OCI-LY1 (cell line): ENCODE measurements at regions not wholly inside any gene's neighbourhood (a gene's known extent, or its start where the extent isn't known, plus 50 kb on each side); places are given as distances from the start of the nearest gene placed in this dataset.

Experiments used
- H2AFZ ChIP-seq: fragments of 200-600 bp; sonication (generic), shearing (Covaris generic); 2 replicates; pipeline ENCODE4 v1.6.0; 2014; ENCODE audit warnings: antibody characterized with exemption, mild to moderate bottlenecking, low read length
- H3F3A ChIP-seq: fragments of 200-600 bp; sonication (generic), shearing (Covaris generic); 2 replicates; pipeline ENCODE4 v1.6.0; 2014; ENCODE audit warnings: mild to moderate bottlenecking, antibody characterized with exemption, low read length, moderate library complexity; ENCODE audit not compliant: insufficient read depth
- H3K27ac ChIP-seq: fragments of 200-600 bp; sonication (generic); 2 replicates; pipeline ENCODE4 v1.5.1; 2014; ENCODE audit warnings: low read length, mixed run types, mild to moderate bottlenecking, low read depth; ENCODE audit not compliant: poor library complexity, severe bottlenecking
- H3K27me3 ChIP-seq: fragments of 200-600 bp; sonication (generic); 2 replicates; pipeline ENCODE4 v1.6.0; 2014; ENCODE audit warnings: antibody characterized with exemption, mild to moderate bottlenecking, low read length, moderate library complexity; ENCODE audit not compliant: insufficient read depth
- H3K36me3 ChIP-seq: fragments of 200-600 bp; sonication (generic); 2 replicates; pipeline ENCODE4 v1.6.1; 2014; ENCODE audit warnings: mild to moderate bottlenecking, antibody characterized with exemption, low read length, moderate library complexity, mixed read lengths; ENCODE audit not compliant: insufficient read depth
- H3K4me1 ChIP-seq: fragments of 200-600 bp; sonication (generic); 2 replicates; pipeline ENCODE4 v1.5.1; 2014; ENCODE audit warnings: mild to moderate bottlenecking, low read length, moderate library complexity; ENCODE audit not compliant: insufficient read depth, severe bottlenecking
- H3K4me2 ChIP-seq: fragments of 200-600 bp; sonication (generic), shearing (Covaris generic); 2 replicates; pipeline ENCODE4 v1.6.1; 2014; ENCODE audit warnings: low read length
- H3K4me3 ChIP-seq: fragments of 200-600 bp; sonication (generic); 2 replicates; pipeline ENCODE4 v1.5.1; 2014; ENCODE audit warnings: low read length, low read depth, mild to moderate bottlenecking, mixed read lengths; ENCODE audit not compliant: poor library complexity, severe bottlenecking
- H3K79me2 ChIP-seq: fragments of 200-600 bp; shearing (Covaris generic); 2 replicates; pipeline ENCODE4 v1.6.1; 2016; ENCODE audit warnings: mixed run types, low read length, mixed read lengths; ENCODE audit not compliant: insufficient read depth
- H3K9ac ChIP-seq: fragments of 200-600 bp; sonication (generic), shearing (Covaris generic); 2 replicates; pipeline ENCODE4 v1.6.1; 2014; ENCODE audit warnings: mild to moderate bottlenecking, low read length, mixed read lengths
- H3K9me2 ChIP-seq: fragments of 200-600 bp; sonication (generic), shearing (Covaris generic); 2 replicates; pipeline ENCODE4 v1.6.1; 2014; ENCODE audit warnings: low read depth, mild to moderate bottlenecking, low read length, mixed read lengths
- H3K9me3 ChIP-seq: fragments of 200-600 bp; shearing (Covaris generic); 2 replicates; pipeline ENCODE4 v1.6.1; 2014; ENCODE audit warnings: low read length, mixed read lengths
- H4K20me1 ChIP-seq: fragments of 200-600 bp; sonication (generic), shearing (Covaris generic); 2 replicates; pipeline ENCODE4 v1.6.0; 2016; ENCODE audit warnings: mild to moderate bottlenecking, low read length; ENCODE audit not compliant: insufficient read depth
- CTCF ChIP-seq: fragments of 200-600 bp; sonication (generic), shearing (Covaris generic); IDR thresholded peaks from 2 replicates; pipeline ENCODE4 v1.5.1; 2017; ENCODE audit warnings: mild to moderate bottlenecking, antibody characterized with exemption, low read length, moderate library complexity, mixed read lengths
- EZH2 ChIP-seq: fragments of 200-600 bp; sonication (generic), shearing (Covaris generic); IDR thresholded peaks from 2 replicates; pipeline ENCODE4 v1.8.0; 2017; ENCODE audit warnings: borderline replicate concordance, mixed run types, mild to moderate bottlenecking, antibody characterized with exemption, low read length, moderate library complexity, mixed read lengths

- H3K4me1 ChIP-seq = no peaks in the 10 kb centered on the region
- no peaks in the 10 kb centered on the region for H3K79me2 ChIP-seq
- H3K27ac ChIP-seq = no peak overlapping the region
- no peaks in the 10 kb centered on the region for H3K36me3 ChIP-seq
- H3K9me2 ChIP-seq = no peaks in the 10 kb centered on the region
- H2AFZ ChIP-seq = no peak overlapping the region
- no peaks in the 10 kb centered on the region for H3F3A ChIP-seq
- H3K9me3 ChIP-seq = no peaks in the 10 kb centered on the region
- TF ChIP-seq EZH2 (no peak), CTCF (no peak)
- no peaks in the 10 kb centered on the region for H3K27me3 ChIP-seq
- H4K20me1 ChIP-seq = no peaks in the 10 kb centered on the region
- H3K4me3 ChIP-seq = no peak overlapping the region
- no peak overlapping the region for H3K9ac ChIP-seq
- no peak overlapping the region for H3K4me2 ChIP-seq
Observed at GRCh38 chr4:23125118-23125517, 432.4 kb downstream of the GBA3 start.

- Histone ChIP-seq H3K79me2 (no peaks in the 10 kb centered on the region), H2AFZ (no peak overlapping the region), H4K20me1 (no peaks in the 10 kb centered on the region), H3K9me2 (no peaks in the 10 kb centered on the region), H3F3A (no peaks in the 10 kb centered on the region), H3K9ac (no peak overlapping the region), H3K9me3 (no peaks in the 10 kb centered on the region), H3K4me1 (no peaks in the 10 kb centered on the region), H3K36me3 (no peaks in the 10 kb centered on the region), H3K27ac (no peak overlapping the region), H3K27me3 (no peaks in the 10 kb centered on the region), H3K4me2 (no peak overlapping the region), H3K4me3 (no peak overlapping the region)
- TF ChIP-seq CTCF (no peak), EZH2 (no peak)
Observed at GRCh38 chr4:23122666-23123400, 430.1 kb downstream of the GBA3 start.

DNA sequence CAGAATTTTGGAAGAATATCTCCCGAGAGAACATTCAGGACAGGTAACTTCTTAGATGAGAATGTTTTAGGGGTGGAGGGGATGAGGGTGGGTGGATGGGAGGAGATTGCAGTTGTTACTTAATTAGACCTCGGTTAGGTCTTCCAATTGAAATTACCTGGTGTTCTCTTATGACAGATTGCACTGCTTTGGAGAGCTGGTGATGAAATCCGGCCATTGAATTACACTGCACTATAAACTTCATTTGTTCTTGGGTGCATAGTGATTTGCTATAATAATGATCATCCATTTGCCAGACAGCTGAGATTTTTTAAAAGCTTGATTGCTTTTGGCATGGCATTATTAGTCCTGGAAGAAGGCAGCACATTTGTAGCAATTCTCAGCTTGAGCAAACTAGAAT, 427.6 kb downstream of the GBA3 start:
- no peak overlapping the region for H3K9ac ChIP-seq
- H3K4me3 ChIP-seq = no peak overlapping the region
- no peak overlapping the region for H2AFZ ChIP-seq
- no peak for TF ChIP-seq CTCF
- no peak for TF ChIP-seq EZH2
- H3F3A ChIP-seq = no peaks in the 10 kb centered on the region
- no peaks in the 10 kb centered on the region for H3K36me3 ChIP-seq
- no peaks in the 10 kb centered on the region for H4K20me1 ChIP-seq
- no peaks in the 10 kb centered on the region for H3K4me1 ChIP-seq
- H3K27me3 ChIP-seq = no peaks in the 10 kb centered on the region
- H3K9me3 ChIP-seq = no peaks in the 10 kb centered on the region
- H3K27ac ChIP-seq = no peak overlapping the region
- H3K79me2 ChIP-seq = no peaks in the 10 kb centered on the region
- no peaks in the 10 kb centered on the region for H3K9me2 ChIP-seq
- no peak overlapping the region for H3K4me2 ChIP-seq
